BLaER1 (cell line): ENCODE measurements at regions not wholly inside any gene's neighbourhood (a gene's known extent, or its start where the extent isn't known, plus 50 kb on each side); places are given as distances from the start of the nearest gene placed in this dataset.

Source experiments
- H3K27ac ChIP-seq: shearing (Covaris generic); formaldehyde crosslinking; 2 replicates; pipeline ENCODE4 v1.8.1; 2022
- H3K27me3 ChIP-seq: shearing (Covaris generic); formaldehyde crosslinking; 2 replicates; pipeline ENCODE4 v1.8.1; 2022
- H3K36me3 ChIP-seq: shearing (Covaris generic); formaldehyde crosslinking; 2 replicates; pipeline ENCODE4 v1.8.1; 2022
- H3K4me1 ChIP-seq: shearing (Covaris generic); formaldehyde crosslinking; 2 replicates; pipeline ENCODE4 v1.8.1; 2022
- H3K4me2 ChIP-seq: shearing (Covaris generic); formaldehyde crosslinking; 2 replicates; pipeline ENCODE4 v1.8.1; 2022
- H3K4me3 ChIP-seq: shearing (Covaris generic); formaldehyde crosslinking; 2 replicates; pipeline ENCODE4 v1.8.1; 2022
- H3K9ac ChIP-seq: shearing (Covaris generic); formaldehyde crosslinking; 2 replicates; pipeline ENCODE4 v1.8.1; 2022
- H3K9me3 ChIP-seq: shearing (Covaris generic); formaldehyde crosslinking; 2 replicates; pipeline ENCODE4 v1.8.1; 2022
- H4K20me1 ChIP-seq: shearing (Covaris generic); formaldehyde crosslinking; 2 replicates; pipeline ENCODE4 v1.8.1; 2022
- Cebpa-rat ChIP-seq: shearing (Covaris generic); IDR thresholded peaks from 2 replicates; pipeline ENCODE4 v1.8.1; 2022

GRCh38 chr16:80273635-80274538 is 266.9 kb upstream of the DYNLRB2 start:
- H3K27me3 ChIP-seq, result no peaks in the 10 kb centered on the region
- H3K36me3 ChIP-seq, result no peaks in the 10 kb centered on the region
- H3K9me3 ChIP-seq, result no peaks in the 10 kb centered on the region
- no peak overlapping the region for H3K9ac ChIP-seq
- no peak for TF ChIP-seq Cebpa-rat
- peaks cover 5% of the 10 kb centered on the region for H3K4me1 ChIP-seq
- H4K20me1 ChIP-seq, result no peaks in the 10 kb centered on the region
- no peak overlapping the region for H3K27ac ChIP-seq
- no peak overlapping the region for H3K4me2 ChIP-seq
- no peak overlapping the region for H3K4me3 ChIP-seq

DNA sequence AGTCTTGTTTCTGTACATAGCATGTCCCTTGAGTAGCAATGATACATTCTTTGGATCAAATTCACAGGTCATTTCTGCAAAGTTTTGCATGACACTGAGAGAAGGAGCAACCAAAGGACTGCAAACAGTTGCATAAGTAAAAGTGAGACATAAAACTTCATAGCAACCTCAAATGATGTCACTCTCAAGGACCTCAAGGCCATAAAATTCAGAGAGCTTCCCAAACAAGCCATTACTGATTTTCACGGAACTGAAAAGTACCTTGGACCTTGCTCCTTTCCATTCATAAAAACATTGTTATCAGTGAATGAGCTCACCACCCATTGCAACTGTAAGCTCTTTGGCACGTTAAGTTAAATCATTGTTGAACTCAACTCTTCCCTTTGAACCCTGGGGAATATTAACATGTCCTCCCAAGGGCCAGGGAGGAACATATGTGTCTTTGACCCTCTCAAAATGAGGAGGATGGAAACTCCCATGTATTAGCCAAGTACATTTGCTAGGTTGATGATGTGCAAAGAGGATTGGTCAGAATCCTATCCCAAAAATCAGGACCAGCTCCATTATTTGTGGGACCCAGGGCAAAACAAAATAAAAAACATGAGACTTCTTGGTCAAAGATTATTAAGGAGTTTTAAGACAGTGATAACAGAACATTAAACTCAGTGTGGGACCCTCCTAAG is 275.0 kb upstream of the DYNLRB2 start:
- no peaks in the 10 kb centered on the region for H3K36me3 ChIP-seq
- no peak overlapping the region for H3K27ac ChIP-seq
- no peak for TF ChIP-seq Cebpa-rat
- H3K27me3 ChIP-seq, result no peaks in the 10 kb centered on the region
- no peak overlapping the region for H3K4me2 ChIP-seq
- H4K20me1 ChIP-seq, result no peaks in the 10 kb centered on the region
- no peaks in the 10 kb centered on the region for H3K9me3 ChIP-seq
- H3K9ac ChIP-seq, result no peak overlapping the region
- H3K4me3 ChIP-seq, result no peak overlapping the region
- H3K4me1 ChIP-seq, result no peaks in the 10 kb centered on the region

DNA sequence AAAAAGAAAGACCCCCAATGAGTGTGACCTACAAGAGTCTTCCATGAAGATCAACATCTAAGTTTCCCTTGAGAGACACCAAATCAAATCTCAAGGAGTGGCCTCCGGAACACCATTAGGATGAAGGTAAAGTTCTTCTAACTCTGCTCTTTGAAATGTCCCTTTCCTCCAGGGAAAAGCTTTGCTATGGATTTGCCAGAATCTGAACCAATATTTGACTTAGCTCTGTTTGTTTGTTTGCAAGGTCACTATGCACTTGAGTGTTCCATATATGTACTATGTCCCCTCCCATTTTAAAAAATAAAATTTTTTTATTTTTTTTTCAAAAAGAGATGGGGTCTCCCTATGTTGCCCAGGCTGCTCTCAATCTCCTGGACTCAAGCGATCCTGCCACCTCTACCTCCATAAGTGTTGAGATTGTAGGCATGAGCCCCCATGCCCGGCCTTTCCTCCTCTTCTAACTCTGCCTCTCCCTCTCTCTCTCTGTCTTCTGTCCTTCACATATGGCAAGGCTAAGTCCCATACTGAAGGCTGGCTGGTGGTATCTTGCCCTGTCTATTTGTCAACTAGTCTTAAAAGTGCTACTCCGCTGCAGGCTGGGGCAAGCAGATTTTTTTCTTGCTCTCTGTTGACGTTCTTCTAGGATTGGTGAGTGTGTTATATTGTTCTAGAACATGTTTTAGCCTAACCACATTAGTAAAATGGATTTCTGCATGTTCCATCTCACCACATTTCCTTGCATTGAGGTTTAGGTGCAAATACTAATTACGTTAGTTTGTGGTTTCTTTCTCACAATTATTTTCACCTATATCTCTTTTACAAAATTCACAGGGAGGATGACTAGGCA is 276.7 kb upstream of the DYNLRB2 start:
- H4K20me1 ChIP-seq, result no peaks in the 10 kb centered on the region
- H3K4me3 ChIP-seq, result no peak overlapping the region
- no peak overlapping the region for H3K27ac ChIP-seq
- H3K9me3 ChIP-seq, result no peaks in the 10 kb centered on the region
- no peak overlapping the region for H3K4me2 ChIP-seq
- H3K27me3 ChIP-seq, result no peaks in the 10 kb centered on the region
- no peak for TF ChIP-seq Cebpa-rat
- H3K36me3 ChIP-seq, result no peaks in the 10 kb centered on the region
- no peaks in the 10 kb centered on the region for H3K4me1 ChIP-seq
- no peak overlapping the region for H3K9ac ChIP-seq

DNA sequence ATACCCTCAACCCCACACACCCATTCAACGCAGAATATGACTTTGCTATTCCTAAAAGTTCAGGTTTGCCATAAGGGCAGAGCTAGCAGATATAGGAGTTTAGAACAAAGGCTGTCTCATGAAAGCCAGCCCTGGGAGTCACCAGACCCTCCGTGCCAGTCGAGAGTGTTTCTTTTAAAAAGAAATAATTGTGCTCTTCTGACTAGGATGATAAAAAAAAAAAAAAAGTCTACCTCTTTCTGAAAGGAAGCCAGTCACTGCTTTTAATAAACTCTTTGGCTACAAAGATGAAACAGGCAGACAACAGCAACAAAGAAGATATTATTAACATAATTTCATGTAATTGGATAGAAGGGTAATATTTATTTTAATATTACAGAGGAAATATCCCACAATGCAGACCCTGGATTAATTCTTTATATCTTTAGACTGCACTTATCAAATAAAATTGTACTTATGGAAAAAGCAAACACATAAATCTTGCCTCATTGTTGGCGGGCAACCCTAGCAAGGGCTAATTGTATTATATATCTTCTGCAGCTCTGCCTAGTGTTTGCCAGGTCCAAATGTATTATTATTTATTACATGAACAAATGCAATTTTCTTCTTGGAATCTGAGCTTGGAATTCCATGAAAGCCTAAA is 277.5 kb upstream of the DYNLRB2 start:
- no peak for TF ChIP-seq Cebpa-rat
- H3K4me2 ChIP-seq, result no peak overlapping the region
- no peaks in the 10 kb centered on the region for H3K27me3 ChIP-seq
- no peak overlapping the region for H3K4me3 ChIP-seq
- no peak overlapping the region for H3K9ac ChIP-seq
- H3K4me1 ChIP-seq, result no peaks in the 10 kb centered on the region
- no peaks in the 10 kb centered on the region for H3K36me3 ChIP-seq
- no peaks in the 10 kb centered on the region for H3K9me3 ChIP-seq
- H4K20me1 ChIP-seq, result no peaks in the 10 kb centered on the region
- no peak overlapping the region for H3K27ac ChIP-seq

GRCh38 chr16:80260906-80261311 is 279.9 kb upstream of the DYNLRB2 start:
- no peak overlapping the region for H3K4me2 ChIP-seq
- no peak for TF ChIP-seq Cebpa-rat
- no peaks in the 10 kb centered on the region for H3K9me3 ChIP-seq
- H3K27ac ChIP-seq, result no peak overlapping the region
- H3K4me1 ChIP-seq, result no peaks in the 10 kb centered on the region
- H3K36me3 ChIP-seq, result no peaks in the 10 kb centered on the region
- H3K9ac ChIP-seq, result no peak overlapping the region
- H4K20me1 ChIP-seq, result no peaks in the 10 kb centered on the region
- no peak overlapping the region for H3K4me3 ChIP-seq
- H3K27me3 ChIP-seq, result no peaks in the 10 kb centered on the region

GRCh38 chr16:80259290-80259805 is 281.4 kb upstream of the DYNLRB2 start:
- Histone ChIP-seq H3K36me3 (no peaks in the 10 kb centered on the region), H3K9ac (no peak overlapping the region), H3K27ac (no peak overlapping the region), H3K4me1 (no peaks in the 10 kb centered on the region), H3K9me3 (no peaks in the 10 kb centered on the region), H3K27me3 (no peaks in the 10 kb centered on the region), H3K4me2 (no peak overlapping the region), H3K4me3 (no peak overlapping the region), H4K20me1 (no peaks in the 10 kb centered on the region)
- no peak for TF ChIP-seq Cebpa-rat

GRCh38 chr16:80258407-80258806 is 282.4 kb upstream of the DYNLRB2 start:
- Histone ChIP-seq H3K27me3 (no peaks in the 10 kb centered on the region), H3K4me1 (no peaks in the 10 kb centered on the region), H3K9ac (no peak overlapping the region), H4K20me1 (no peaks in the 10 kb centered on the region), H3K4me3 (no peak overlapping the region), H3K4me2 (no peak overlapping the region), H3K27ac (no peak overlapping the region), H3K9me3 (no peaks in the 10 kb centered on the region), H3K36me3 (no peaks in the 10 kb centered on the region)
- TF ChIP-seq Cebpa-rat, result no peak

GRCh38 chr16:80254970-80255369 is 285.8 kb upstream of the DYNLRB2 start:
- Histone ChIP-seq H4K20me1 (no peaks in the 10 kb centered on the region), H3K9ac (no peak overlapping the region)

GRCh38 chr16:80253741-80254140 is 287.1 kb upstream of the DYNLRB2 start:
- H3K4me3 ChIP-seq, result no peak overlapping the region
- H3K9ac ChIP-seq, result no peak overlapping the region
- no peaks in the 10 kb centered on the region for H4K20me1 ChIP-seq
- H3K4me2 ChIP-seq, result no peak overlapping the region
- TF ChIP-seq Cebpa-rat, result no peak
- H3K36me3 ChIP-seq, result no peaks in the 10 kb centered on the region
- H3K27me3 ChIP-seq, result no peaks in the 10 kb centered on the region
- no peaks in the 10 kb centered on the region for H3K9me3 ChIP-seq
- no peaks in the 10 kb centered on the region for H3K4me1 ChIP-seq
- H3K27ac ChIP-seq, result no peak overlapping the region

More at GRCh38 chr16:80254970-80255369, 285.8 kb upstream of the DYNLRB2 start:
- Histone ChIP-seq H3K9me3 (no peaks in the 10 kb centered on the region), H3K4me3 (no peak overlapping the region), H3K27me3 (no peaks in the 10 kb centered on the region), H3K36me3 (no peaks in the 10 kb centered on the region), H3K4me1 (no peaks in the 10 kb centered on the region), H3K4me2 (no peak overlapping the region), H3K27ac (no peak overlapping the region)
- no peak for TF ChIP-seq Cebpa-rat
